Suprapubic skin (tissue), 4 donors: ENCODE measurements at regions not wholly inside any gene's neighbourhood (a gene's known extent, or its start where the extent isn't known, plus 50 kb on each side); places are given as distances from the start of the nearest gene placed in this dataset.

Source experiments
- POLR2A ChIP-seq, 2 donors: fragments of 450-650 bp; IDR thresholded peaks; one replicate each; pipeline ENCODE4 v1.6.1; 2017; ENCODE audit warnings: antibody characterized with exemption in 2 of 2, mild to moderate bottlenecking in 2 of 2, moderate library complexity in 2 of 2
- POLR2AphosphoS5 ChIP-seq, 3 donors: sonication (generic); formaldehyde crosslinking; IDR thresholded peaks; one replicate each; pipeline ENCODE4 v1.6.1; 2017; ENCODE audit warnings: antibody characterized with exemption in 3 of 3

- TF ChIP-seq POLR2A (IDR thresholded peaks at IDR 0.05) (no peak), POLR2AphosphoS5 (IDR thresholded peaks at IDR 0.05) (no peak)
Observed at GRCh38 chr4:120395746-120396145, 329.1 kb upstream of the MAD2L1 start.
